Colonic mucosa (tissue), 4 donors: ENCODE measurements at regions not wholly inside any gene's neighbourhood (a gene's known extent, or its start where the extent isn't known, plus 50 kb on each side); places are given as distances from the start of the nearest gene placed in this dataset.

Source experiments
- DNase-seq: peaks from one replicate; pipeline ENCODE4 v3.0.0-alpha.2; 2020
- H3K27ac ChIP-seq: fragments of 200-600 bp; one replicate; pipeline ENCODE4 v1.8.0; 2021
- H3K27me3 ChIP-seq: fragments of 200-600 bp; one replicate; pipeline ENCODE4 v1.8.0; 2021
- H3K36me3 ChIP-seq: fragments of 200-600 bp; one replicate; pipeline ENCODE4 v1.8.0; 2021
- H3K4me1 ChIP-seq: fragments of 200-600 bp; one replicate; pipeline ENCODE4 v1.8.0; 2021; ENCODE audit warnings: mild to moderate bottlenecking
- H3K4me3 ChIP-seq: fragments of 200-600 bp; one replicate; pipeline ENCODE4 v1.8.0; 2021
- H3K9ac ChIP-seq, 2 donors: one replicate each; pipeline ENCODE4 v1.7.0; 2013; ENCODE audit warnings: control low read depth in 2 of 2, low read depth in 2 of 2, low read length in 2 of 2
- H3K9me3 ChIP-seq: fragments of 200-600 bp; one replicate; pipeline ENCODE4 v1.8.0; 2021
- CTCF ChIP-seq: fragments of 200-600 bp; IDR thresholded peaks from one replicate; pipeline ENCODE4 v1.8.0; 2022; ENCODE audit warnings: antibody characterized with exemption, mild to moderate bottlenecking
- intact Hi-C: fragments of 100-400 bp; cut with DNase I; formaldehyde crosslinking; loops from one replicate; pipeline ENCODE4 v1.14.1; 2022
- donor health status: healthy.
- donor health status: DM: no; HTN: no; CAD: no.
- donor health status: DM: no; HTN: no; CAD: no.

GRCh38 chr11:134543645-134544044 is 131.6 kb upstream of the B3GAT1 start:
- intact Hi-C loops, result no loop called here
- no peaks in the 10 kb centered on the region for H3K36me3 ChIP-seq
- H3K9ac ChIP-seq, result no peak overlapping the region
- no peak for DNase-seq
- no peak overlapping the region for H3K4me3 ChIP-seq
- H3K27ac ChIP-seq, result no peak overlapping the region
- no peaks in the 10 kb centered on the region for H3K4me1 ChIP-seq
- no peaks in the 10 kb centered on the region for H3K27me3 ChIP-seq
- no peaks in the 10 kb centered on the region for H3K9me3 ChIP-seq
- TF ChIP-seq CTCF, result no peak

GRCh38 chr11:134543241-134543640 is 131.2 kb upstream of the B3GAT1 start:
- Histone ChIP-seq H3K9ac (no peak overlapping the region), H3K27me3 (no peaks in the 10 kb centered on the region), H3K9me3 (no peaks in the 10 kb centered on the region), H3K4me3 (no peak overlapping the region), H3K36me3 (no peaks in the 10 kb centered on the region), H3K27ac (no peak overlapping the region), H3K4me1 (no peaks in the 10 kb centered on the region)
- DNase-seq, result no peak
- intact Hi-C loops, result no loop called here
- TF ChIP-seq CTCF, result no peak

GRCh38 chr11:134542401-134543165 is 130.5 kb upstream of the B3GAT1 start:
- Histone ChIP-seq H3K27ac (no peak overlapping the region), H3K4me1 (no peaks in the 10 kb centered on the region), H3K9me3 (no peaks in the 10 kb centered on the region), H3K27me3 (no peaks in the 10 kb centered on the region), H3K9ac (no peak overlapping the region), H3K36me3 (no peaks in the 10 kb centered on the region), H3K4me3 (no peak overlapping the region)
- DNase-seq, result peak; percentile 68
- intact Hi-C loops, result no loop called here
- TF ChIP-seq CTCF, result no peak

GRCh38 chr11:134541951-134542350 is 129.9 kb upstream of the B3GAT1 start:
- H3K27me3 ChIP-seq, result no peaks in the 10 kb centered on the region
- TF ChIP-seq CTCF, result no peak
- no peak overlapping the region for H3K27ac ChIP-seq
- no peaks in the 10 kb centered on the region for H3K9me3 ChIP-seq
- no peak overlapping the region for H3K4me3 ChIP-seq
- no peaks in the 10 kb centered on the region for H3K4me1 ChIP-seq
- no peaks in the 10 kb centered on the region for H3K36me3 ChIP-seq
- intact Hi-C loops, result no loop called here
- DNase-seq, result no peak
- H3K9ac ChIP-seq, result no peak overlapping the region

- intact Hi-C loops, result no loop called here
- Histone ChIP-seq H3K9ac (no peak overlapping the region), H3K9me3 (no peaks in the 10 kb centered on the region), H3K4me1 (no peaks in the 10 kb centered on the region), H3K36me3 (no peaks in the 10 kb centered on the region), H3K27me3 (no peaks in the 10 kb centered on the region), H3K4me3 (no peak overlapping the region), H3K27ac (no peak overlapping the region)
- no peak for TF ChIP-seq CTCF
- DNase-seq, result no peak
Observed at GRCh38 chr11:134541355-134541754, 129.3 kb upstream of the B3GAT1 start.
